Progenitor cell of endocrine pancreas (in vitro differentiated cells): ENCODE measurements at regions not wholly inside any gene's neighbourhood (a gene's known extent, or its start where the extent isn't known, plus 50 kb on each side); places are given as distances from the start of the nearest gene placed in this dataset.

Source experiments
- DNase-seq: peaks from one replicate; pipeline ENCODE4 v3.0.0; 2021; ENCODE audit warnings: low spot score; ENCODE audit not compliant: unreplicated experiment
- H3K27ac Mint-ChIP-seq: 2 replicates; pipeline ENCODE4 v1.8.0; 2021; ENCODE audit warnings: mild to moderate bottlenecking, moderate library complexity, mixed read lengths
- H3K27me3 Mint-ChIP-seq: 2 replicates; pipeline ENCODE4 v1.8.0; 2021; ENCODE audit warnings: mixed read lengths
- H3K36me3 Mint-ChIP-seq: 2 replicates; pipeline ENCODE4 v1.8.0; 2022; ENCODE audit warnings: mixed read lengths; ENCODE audit not compliant: insufficient read depth
- H3K4me1 Mint-ChIP-seq: 2 replicates; pipeline ENCODE4 v1.8.0; 2021; ENCODE audit warnings: low read depth, mixed read lengths
- H3K4me3 Mint-ChIP-seq: 2 replicates; pipeline ENCODE4 v1.8.0; 2021; ENCODE audit warnings: low read depth, mild to moderate bottlenecking, moderate library complexity, mixed read lengths
- H3K9me3 Mint-ChIP-seq: 2 replicates; pipeline ENCODE4 v1.8.0; 2021; ENCODE audit warnings: low read depth, mixed read lengths
- TF ChIP-seq, protein P1 (sequence below): fragments of 200-600 bp; sonication (generic); IDR thresholded peaks from one replicate; pipeline ENCODE4 v1.5.0; 2021; ENCODE audit warnings: antibody characterized with exemption, mild to moderate bottlenecking; ENCODE audit not compliant: unreplicated experiment

- TF ChIP-seq, protein P1, sequence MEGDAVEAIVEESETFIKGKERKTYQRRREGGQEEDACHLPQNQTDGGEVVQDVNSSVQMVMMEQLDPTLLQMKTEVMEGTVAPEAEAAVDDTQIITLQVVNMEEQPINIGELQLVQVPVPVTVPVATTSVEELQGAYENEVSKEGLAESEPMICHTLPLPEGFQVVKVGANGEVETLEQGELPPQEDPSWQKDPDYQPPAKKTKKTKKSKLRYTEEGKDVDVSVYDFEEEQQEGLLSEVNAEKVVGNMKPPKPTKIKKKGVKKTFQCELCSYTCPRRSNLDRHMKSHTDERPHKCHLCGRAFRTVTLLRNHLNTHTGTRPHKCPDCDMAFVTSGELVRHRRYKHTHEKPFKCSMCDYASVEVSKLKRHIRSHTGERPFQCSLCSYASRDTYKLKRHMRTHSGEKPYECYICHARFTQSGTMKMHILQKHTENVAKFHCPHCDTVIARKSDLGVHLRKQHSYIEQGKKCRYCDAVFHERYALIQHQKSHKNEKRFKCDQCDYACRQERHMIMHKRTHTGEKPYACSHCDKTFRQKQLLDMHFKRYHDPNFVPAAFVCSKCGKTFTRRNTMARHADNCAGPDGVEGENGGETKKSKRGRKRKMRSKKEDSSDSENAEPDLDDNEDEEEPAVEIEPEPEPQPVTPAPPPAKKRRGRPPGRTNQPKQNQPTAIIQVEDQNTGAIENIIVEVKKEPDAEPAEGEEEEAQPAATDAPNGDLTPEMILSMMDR, result peak; percentile 35
- Mint-ChIP-seq H3K27me3 (no peaks in the 10 kb centered on the region), H3K36me3 (peaks cover 20% of the 10 kb centered on the region), H3K9me3 (no peaks in the 10 kb centered on the region), H3K4me3 (no peak overlapping the region), H3K4me1 (no peaks in the 10 kb centered on the region), H3K27ac (no peak overlapping the region)
- DNase-seq, result no peak
Measured at GRCh38 chr19:5271145-5271544, 69.5 kb downstream of the PTPRS start.

GRCh38 chr19:5269926-5270325 lies 70.7 kb downstream of the PTPRS start:
- no peaks in the 10 kb centered on the region for H3K27me3 Mint-ChIP-seq
- TF ChIP-seq, protein P1, result no peak
- no peaks in the 10 kb centered on the region for H3K9me3 Mint-ChIP-seq
- no peak for DNase-seq
- H3K4me1 Mint-ChIP-seq, result no peaks in the 10 kb centered on the region
- no peak overlapping the region for H3K27ac Mint-ChIP-seq
- peaks cover 16% of the 10 kb centered on the region for H3K36me3 Mint-ChIP-seq
- H3K4me3 Mint-ChIP-seq, result no peak overlapping the region

DNA sequence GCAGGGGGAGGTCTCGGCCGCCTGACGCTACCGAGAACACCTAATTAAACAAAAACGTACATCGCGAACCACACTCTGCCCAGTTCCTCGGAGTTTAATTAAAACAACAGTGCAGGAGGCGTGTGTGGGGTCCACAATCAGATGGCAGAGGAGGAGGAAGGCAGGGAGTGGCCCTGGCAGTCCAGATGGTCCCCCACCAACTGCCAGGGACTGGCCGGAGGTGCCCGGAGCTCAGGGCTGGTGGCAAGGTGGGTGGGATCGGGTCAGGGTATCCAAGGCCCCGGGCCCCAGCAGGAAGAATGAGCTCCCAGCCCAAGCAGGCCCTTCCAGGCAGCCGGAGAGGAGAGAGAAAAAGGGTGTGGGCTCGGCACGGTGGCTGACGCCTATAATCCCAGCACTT lies 71.3 kb downstream of the PTPRS start:
- Mint-ChIP-seq H3K4me3 (no peak overlapping the region), H3K36me3 (peaks cover 18% of the 10 kb centered on the region), H3K27me3 (no peaks in the 10 kb centered on the region), H3K27ac (no peak overlapping the region), H3K9me3 (no peaks in the 10 kb centered on the region), H3K4me1 (no peaks in the 10 kb centered on the region)
- TF ChIP-seq, protein P1, result no peak
- DNase-seq, result no peak

GRCh38 chr19:5268801-5269200 lies 71.8 kb downstream of the PTPRS start:
- Mint-ChIP-seq H3K36me3 (peaks cover 22% of the 10 kb centered on the region), H3K9me3 (no peaks in the 10 kb centered on the region), H3K27me3 (no peaks in the 10 kb centered on the region), H3K27ac (no peak overlapping the region), H3K4me1 (no peaks in the 10 kb centered on the region), H3K4me3 (no peak overlapping the region)
- no peak for DNase-seq
- TF ChIP-seq, protein P1, result no peak

- TF ChIP-seq, protein P1, result no peak
- H3K4me3 Mint-ChIP-seq, result no peak overlapping the region
- H3K9me3 Mint-ChIP-seq, result no peaks in the 10 kb centered on the region
- peaks cover 26% of the 10 kb centered on the region for H3K36me3 Mint-ChIP-seq
- H3K27me3 Mint-ChIP-seq, result no peaks in the 10 kb centered on the region
- H3K4me1 Mint-ChIP-seq, result no peaks in the 10 kb centered on the region
- DNase-seq, result no peak
- no peak overlapping the region for H3K27ac Mint-ChIP-seq
Measured at GRCh38 chr19:5265260-5265659, 75.4 kb downstream of the PTPRS start.
